Neural progenitor cell (in vitro differentiated cells): ENCODE measurements at regions not wholly inside any gene's neighbourhood (a gene's known extent, or its start where the extent isn't known, plus 50 kb on each side); places are given as distances from the start of the nearest gene placed in this dataset.
"Not testable (repeated sequence)": the region's sequence is repeated elsewhere in the genome, so short reads cannot be mapped to it uniquely, and the experiment has no call there.

Experiments used
- CTCF ChIP-seq: fragments of 200-600 bp; sonication (generic); IDR thresholded peaks from 2 replicates; pipeline ENCODE4 v1.5.1; 2017; ENCODE audit warnings: antibody characterized with exemption, mild to moderate bottlenecking
- EZH2 ChIP-seq: fragments of 200-600 bp; sonication (generic); IDR thresholded peaks from 2 replicates; pipeline ENCODE4 v1.6.1; 2017; ENCODE audit warnings: antibody characterized with exemption, mild to moderate bottlenecking, moderate library complexity
- EZH2phosphoT487 ChIP-seq: fragments of 200-600 bp; sonication (generic); IDR thresholded peaks from 2 replicates; pipeline ENCODE4 v1.6.1; 2017; ENCODE audit warnings: antibody characterized with exemption

- not testable (repeated sequence) for TF ChIP-seq CTCF, EZH2, EZH2phosphoT487
These were observed 2345.1 kb downstream of the TP53TG3F start for GRCh38 chr16:35804465-35804864.
